Loucy (cell line): ENCODE measurements at regions not wholly inside any gene's neighbourhood (a gene's known extent, or its start where the extent isn't known, plus 50 kb on each side); places are given as distances from the start of the nearest gene placed in this dataset.

ENCODE experiments used
- H2AFZ ChIP-seq: fragments of 200-600 bp; sonication (generic); 2 replicates; pipeline ENCODE4 v1.6.0; 2016; ENCODE audit warnings: antibody characterized with exemption, mild to moderate bottlenecking, low read length, moderate library complexity
- H3F3A ChIP-seq: fragments of 200-600 bp; 2 replicates; pipeline ENCODE4 v1.6.0; 2016; ENCODE audit warnings: antibody characterized with exemption, low read depth, mild to moderate bottlenecking
- H3K27me3 ChIP-seq: fragments of 200-600 bp; sonication (generic); 2 replicates; pipeline ENCODE4 v1.6.1; 2014; ENCODE audit warnings: low read length, mild to moderate bottlenecking; ENCODE audit not compliant: insufficient read depth, poor library complexity, severe bottlenecking
- H3K36me3 ChIP-seq: fragments of 200-600 bp; sonication (generic); 2 replicates; pipeline ENCODE4 v1.6.1; 2016; ENCODE audit warnings: low read length; ENCODE audit not compliant: insufficient read depth
- H3K4me1 ChIP-seq: fragments of 200-600 bp; sonication (generic); 2 replicates; pipeline ENCODE4 v1.5.1; 2014; ENCODE audit warnings: low read length, mild to moderate bottlenecking; ENCODE audit not compliant: insufficient read depth, poor library complexity, severe bottlenecking
- H3K4me2 ChIP-seq: fragments of 200-600 bp; sonication (generic); 2 replicates; pipeline ENCODE4 v1.6.0; 2014; ENCODE audit warnings: antibody characterized with exemption, low read length, low read depth, mild to moderate bottlenecking; ENCODE audit not compliant: poor library complexity, severe bottlenecking
- H3K4me3 ChIP-seq: fragments of 200-600 bp; sonication (generic); 2 replicates; pipeline ENCODE4 v1.5.1; 2014; ENCODE audit warnings: low read length, mild to moderate bottlenecking, mixed read lengths; ENCODE audit not compliant: poor library complexity, severe bottlenecking
- H3K79me2 ChIP-seq: fragments of 200-600 bp; sonication (generic); 2 replicates; pipeline ENCODE4 v1.6.1; 2014; ENCODE audit warnings: low read length; ENCODE audit not compliant: insufficient read depth
- H3K9ac ChIP-seq: fragments of 200-600 bp; sonication (generic); 2 replicates; pipeline ENCODE4 v1.6.0; 2014; ENCODE audit warnings: mild to moderate bottlenecking, low read depth, low read length, moderate library complexity; ENCODE audit not compliant: poor library complexity, severe bottlenecking
- H3K9me2 ChIP-seq: fragments of 200-600 bp; sonication (generic); replicated peaks from 2 replicates; pipeline ENCODE4 v1.6.1; 2016; ENCODE audit warnings: low read depth, low read length, mixed read lengths
- H3K9me3 ChIP-seq: fragments of 200-600 bp; sonication (generic); 2 replicates; pipeline ENCODE4 v1.6.1; 2014; ENCODE audit warnings: mild to moderate bottlenecking, antibody characterized with exemption, low read length, low read depth; ENCODE audit not compliant: insufficient read depth
- H4K20me1 ChIP-seq: fragments of 200-600 bp; sonication (generic); 2 replicates; pipeline ENCODE4 v1.6.0; 2014; ENCODE audit warnings: antibody characterized with exemption, low read length, mild to moderate bottlenecking; ENCODE audit not compliant: insufficient read depth, poor library complexity, severe bottlenecking
- CTCF ChIP-seq: fragments of 200-600 bp; sonication (generic); conservative IDR thresholded peaks from 2 replicates; pipeline ENCODE4 v1.5.1; 2014; ENCODE audit warnings: mild to moderate bottlenecking, antibody characterized with exemption, low read length
- EZH2phosphoT487 ChIP-seq: fragments of 200-600 bp; IDR thresholded peaks from 2 replicates; pipeline ENCODE4 v1.6.1; 2018; ENCODE audit warnings: antibody characterized with exemption, mild to moderate bottlenecking, moderate library complexity, borderline replicate concordance

GRCh38 chr5:87827539-87827938 is 414.8 kb upstream of the CCNH start:
- no peaks in the 10 kb centered on the region for H3K79me2 ChIP-seq
- no peak overlapping the region for H3K9ac ChIP-seq
- H2AFZ ChIP-seq: no peak overlapping the region
- no peaks in the 10 kb centered on the region for H3F3A ChIP-seq
- no peaks in the 10 kb centered on the region for H3K36me3 ChIP-seq
- TF ChIP-seq CTCF: no peak
- TF ChIP-seq EZH2phosphoT487: no peak
- no peak overlapping the region for H3K4me2 ChIP-seq
- no peaks in the 10 kb centered on the region for H4K20me1 ChIP-seq
- H3K27me3 ChIP-seq: no peaks in the 10 kb centered on the region
- no peaks in the 10 kb centered on the region for H3K4me1 ChIP-seq
- no peaks in the 10 kb centered on the region for H3K9me3 ChIP-seq
- no peaks in the 10 kb centered on the region for H3K9me2 ChIP-seq
- no peak overlapping the region for H3K4me3 ChIP-seq

- Histone ChIP-seq H3K79me2 (no peaks in the 10 kb centered on the region), H3K4me1 (no peaks in the 10 kb centered on the region), H3K4me3 (no peak overlapping the region), H3K9ac (no peak overlapping the region), H3K36me3 (no peaks in the 10 kb centered on the region), H2AFZ (no peak overlapping the region), H3K9me3 (no peaks in the 10 kb centered on the region), H4K20me1 (no peaks in the 10 kb centered on the region), H3F3A (no peaks in the 10 kb centered on the region), H3K9me2 (no peaks in the 10 kb centered on the region), H3K4me2 (no peak overlapping the region), H3K27me3 (no peaks in the 10 kb centered on the region)
- TF ChIP-seq CTCF (no peak), EZH2phosphoT487 (no peak)
Measured at GRCh38 chr5:87826507-87826906, 413.8 kb upstream of the CCNH start.

- Histone ChIP-seq H3K4me2 (no peak overlapping the region), H3K9me2 (no peaks in the 10 kb centered on the region), H3K27me3 (no peaks in the 10 kb centered on the region), H3K79me2 (no peaks in the 10 kb centered on the region), H3F3A (no peaks in the 10 kb centered on the region), H3K4me1 (no peaks in the 10 kb centered on the region), H2AFZ (0 out of 2 replicates have a peak overlapping the region, but pooled peaks have one; percentile 16), H3K4me3 (no peak overlapping the region), H3K9me3 (no peaks in the 10 kb centered on the region), H3K36me3 (no peaks in the 10 kb centered on the region), H4K20me1 (no peaks in the 10 kb centered on the region), H3K9ac (no peak overlapping the region)
- TF ChIP-seq CTCF (no peak), EZH2phosphoT487 (no peak)
Measured at GRCh38 chr5:87825583-87825982, 412.9 kb upstream of the CCNH start.
